Bronchial epithelial cell (primary cell): ENCODE measurements at regions not wholly inside any gene's neighbourhood (a gene's known extent, or its start where the extent isn't known, plus 50 kb on each side); places are given as distances from the start of the nearest gene placed in this dataset.
A peak's percentile ranks its signal among the peaks of the same experiment; 100 is the strongest.

Source experiments
- DNase-seq: peaks from one replicate; pipeline ENCODE4 v3.0.0-alpha.2; 2010; ENCODE audit warnings: low read depth
- FAIRE-seq: peaks from 2 replicates; lab custom pipeline; 2011; peaks lifted over from hg19 to GRCh38; lab: Jason Lieb, UNC
- H3K27me3 ChIP-seq: 2 replicates; pipeline ENCODE4 v1.5.1; 2011; ENCODE audit warnings: low read length; ENCODE audit not compliant: control insufficient read depth, insufficient read depth
- H3K36me3 ChIP-seq: 2 replicates; pipeline ENCODE4 v1.5.1; 2011; ENCODE audit warnings: low read length; ENCODE audit not compliant: control insufficient read depth, insufficient read depth
- H3K4me3 ChIP-seq: 2 replicates; pipeline ENCODE4 v1.5.1; 2011; ENCODE audit warnings: mild to moderate bottlenecking, low read depth, low read length, control low read depth
- CTCF ChIP-seq: IDR thresholded peaks from 2 replicates; pipeline ENCODE4 v1.5.1; 2011; ENCODE audit warnings: mild to moderate bottlenecking, moderate library complexity, low read length, control low read depth, inconsistent platforms; ENCODE audit not compliant: insufficient read depth, severe bottlenecking

- Histone ChIP-seq H3K4me3 (no peak overlapping the region), H3K27me3 (no peaks in the 10 kb centered on the region), H3K36me3 (no peaks in the 10 kb centered on the region)
- DNase-seq (peak; percentile 22), FAIRE-seq (no peak)
- no peak for TF ChIP-seq CTCF
Measured at GRCh38 chr18:55013086-55013485, 53.8 kb upstream of the CCDC68 start.

- FAIRE-seq: no peak
- no peak overlapping the region for H3K4me3 ChIP-seq
- H3K36me3 ChIP-seq: no peaks in the 10 kb centered on the region
- H3K27me3 ChIP-seq: no peaks in the 10 kb centered on the region
- no peak for TF ChIP-seq CTCF
- DNase-seq: peak; percentile 73
Measured at GRCh38 chr18:55012008-55012407, 52.7 kb upstream of the CCDC68 start.
